HG03095 (cell line): ENCODE measurements at regions not wholly inside any gene's neighbourhood (a gene's known extent, or its start where the extent isn't known, plus 50 kb on each side); places are given as distances from the start of the nearest gene placed in this dataset.
A peak's percentile ranks its signal among the peaks of the same experiment; 100 is the strongest.

Experiments used
- ATAC-seq: cut with Tn5 transposase; IDR thresholded peaks from one replicate; pipeline ENCODE4 v1.9.1; 2021; ENCODE audit warnings: moderate library complexity; ENCODE audit not compliant: unreplicated experiment

GRCh38 chr14:58923751-58924405 is 264.6 kb upstream of the DAAM1 start:
- ATAC-seq, result no peak

GRCh38 chr14:58941629-58942028 is 246.8 kb upstream of the DAAM1 start:
- no peak for ATAC-seq

- no peak for ATAC-seq
Measured at GRCh38 chr14:58942516-58942915, 246.0 kb upstream of the DAAM1 start.

GRCh38 chr14:58944343-58944967 is 244.0 kb upstream of the DAAM1 start:
- no peak for ATAC-seq

GRCh38 chr14:58944968-58945356 is 243.5 kb upstream of the DAAM1 start:
- no peak for ATAC-seq

- no peak for ATAC-seq
Measured at GRCh38 chr14:58946431-58946830, 242.0 kb upstream of the DAAM1 start.

GRCh38 chr14:58947156-58947555 is 241.3 kb upstream of the DAAM1 start:
- no peak for ATAC-seq

GRCh38 chr14:58947814-58948445 is 240.5 kb upstream of the DAAM1 start:
- ATAC-seq, result no peak

- no peak for ATAC-seq
Measured at GRCh38 chr14:58950555-58950954, 237.9 kb upstream of the DAAM1 start.

GRCh38 chr14:58951143-58951542 is 237.3 kb upstream of the DAAM1 start:
- no peak for ATAC-seq

- peak; percentile 55 for ATAC-seq
Measured at GRCh38 chr14:58954052-58954451, 234.4 kb upstream of the DAAM1 start.

GRCh38 chr14:58954901-58955861 is 233.3 kb upstream of the DAAM1 start:
- ATAC-seq, result peak; percentile 46

GRCh38 chr14:58961045-58961731 is 227.3 kb upstream of the DAAM1 start:
- no peak for ATAC-seq

GRCh38 chr14:58963873-58964597 is 224.4 kb upstream of the DAAM1 start:
- no peak for ATAC-seq

GRCh38 chr14:58964598-58964928 is 223.9 kb upstream of the DAAM1 start:
- ATAC-seq, result no peak

- ATAC-seq, result no peak
Measured at GRCh38 chr14:58965601-58966000, 222.9 kb upstream of the DAAM1 start.

GRCh38 chr14:58966997-58967396 is 221.5 kb upstream of the DAAM1 start:
- ATAC-seq, result no peak

- ATAC-seq, result peak; percentile 66
Measured at GRCh38 chr14:58969951-58970751, 218.3 kb upstream of the DAAM1 start.
